Stimulated activated memory B cell treated with anti-CD40 and anti-IgM and Interleukin-4, amounts not matched to agents 10 μg/mL and 1 μg/mL and 100 μg/mL, for 72 hours (primary cell): ENCODE measurements at regions not wholly inside any gene's neighbourhood (a gene's known extent, or its start where the extent isn't known, plus 50 kb on each side); places are given as distances from the start of the nearest gene placed in this dataset.
"Not testable (repeated sequence)": the region's sequence is repeated elsewhere in the genome, so short reads cannot be mapped to it uniquely, and the experiment has no call there.

Experiments used
- ATAC-seq: fragments of 150-1000 bp; cut with Tn5 transposase; 2 replicates; pipeline ENCODE4 v1.10.0; 2021
- H3K27ac Mint-ChIP-seq: one replicate; pipeline ENCODE4 v1.8.0; 2022; ENCODE audit warnings: mild to moderate bottlenecking, mixed read lengths
- H3K27me3 Mint-ChIP-seq: one replicate; pipeline ENCODE4 v1.8.0; 2022; ENCODE audit warnings: mixed read lengths
- H3K36me3 Mint-ChIP-seq: one replicate; pipeline ENCODE4 v1.8.0; 2022; ENCODE audit warnings: mixed read lengths
- H3K4me1 Mint-ChIP-seq: one replicate; pipeline ENCODE4 v1.8.0; 2022; ENCODE audit warnings: mixed read lengths
- H3K4me3 Mint-ChIP-seq: one replicate; pipeline ENCODE4 v1.8.0; 2022; ENCODE audit warnings: mild to moderate bottlenecking, moderate library complexity, mixed read lengths
- H3K9me3 Mint-ChIP-seq: one replicate; pipeline ENCODE4 v1.8.0; 2022; ENCODE audit warnings: mixed read lengths

DNA sequence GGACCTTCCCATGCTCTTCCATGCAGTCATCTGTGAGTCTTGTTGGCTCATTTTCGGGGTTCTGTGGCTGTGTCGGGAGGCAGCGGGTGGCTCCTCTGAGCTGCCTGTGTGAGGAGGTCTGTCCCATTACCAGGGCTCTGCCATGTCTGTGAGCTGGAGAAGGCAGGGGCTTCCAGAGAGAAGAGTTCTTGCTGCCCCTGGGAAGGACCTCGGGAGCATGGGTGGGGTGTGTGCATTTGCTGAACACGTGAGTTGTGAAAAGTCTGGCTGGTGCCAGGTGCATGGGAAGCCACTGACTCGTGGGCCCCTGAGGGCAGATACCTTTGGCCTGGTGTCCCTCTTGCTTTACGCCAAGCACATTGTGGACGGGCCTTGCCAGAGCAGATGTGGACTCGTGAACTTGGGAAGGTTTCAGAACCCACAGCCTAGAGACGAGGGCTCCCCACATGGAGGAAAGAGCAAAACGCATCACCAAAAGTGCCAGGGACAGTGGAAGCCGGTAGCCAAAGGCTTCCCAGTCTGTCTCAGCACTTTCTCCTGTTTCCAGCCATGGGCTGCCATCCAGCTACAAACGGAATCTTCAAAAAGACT is 1324.5 kb downstream of the BRD1 start:
- H3K4me3 Mint-ChIP-seq = no peak overlapping the region
- H3K36me3 Mint-ChIP-seq = no peaks in the 10 kb centered on the region
- H3K27ac Mint-ChIP-seq = no peak overlapping the region
- no peak for ATAC-seq
- H3K27me3 Mint-ChIP-seq = peaks cover 28% of the 10 kb centered on the region
- H3K9me3 Mint-ChIP-seq = no peaks in the 10 kb centered on the region
- no peaks in the 10 kb centered on the region for H3K4me1 Mint-ChIP-seq

- H3K27me3 Mint-ChIP-seq = peaks cover 24% of the 10 kb centered on the region
- H3K36me3 Mint-ChIP-seq = no peaks in the 10 kb centered on the region
- ATAC-seq = no peak
- H3K27ac Mint-ChIP-seq = no peak overlapping the region
- H3K4me1 Mint-ChIP-seq = no peaks in the 10 kb centered on the region
- H3K4me3 Mint-ChIP-seq = no peak overlapping the region
- H3K9me3 Mint-ChIP-seq = no peaks in the 10 kb centered on the region
Measured at GRCh38 chr22:48501231-48501750, 1326.4 kb downstream of the BRD1 start.

DNA sequence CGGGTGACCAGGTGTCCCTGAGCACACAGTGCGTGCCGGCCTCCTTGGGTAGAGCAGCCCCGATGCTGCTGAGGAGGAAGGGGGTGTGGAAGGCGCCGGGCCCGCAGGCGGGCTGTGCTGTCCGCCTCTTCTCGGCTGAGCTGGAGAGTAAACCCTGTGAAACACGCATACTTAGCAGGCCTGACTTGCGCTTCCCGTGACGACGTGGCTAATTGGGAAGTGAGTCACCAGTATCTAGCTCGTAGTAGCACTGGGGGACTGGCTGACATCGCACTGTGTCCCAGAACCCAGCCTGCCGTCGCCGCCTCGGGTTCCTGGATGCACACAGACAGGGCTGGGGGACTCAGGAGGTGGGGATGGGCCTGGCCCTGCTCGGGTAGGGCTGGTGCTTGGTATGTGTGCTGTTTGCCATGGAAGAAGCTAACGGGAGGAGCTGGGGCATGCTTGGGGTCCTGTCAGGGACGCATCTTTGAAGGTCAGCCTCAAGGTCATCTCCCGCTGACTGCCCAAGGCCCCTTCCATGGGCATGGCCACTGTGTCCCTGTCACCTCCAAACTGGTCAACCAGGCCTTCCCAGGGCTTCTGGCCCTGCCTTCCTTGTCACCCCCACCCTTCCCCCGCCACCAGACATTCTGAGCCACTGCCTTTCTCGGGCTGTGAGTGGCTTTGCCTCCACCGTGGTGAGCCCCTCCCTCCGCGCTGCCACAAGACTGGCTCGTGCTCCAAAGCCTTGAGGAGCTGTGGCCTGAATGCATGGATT is 1327.0 kb downstream of the BRD1 start:
- H3K4me1 Mint-ChIP-seq = no peaks in the 10 kb centered on the region
- ATAC-seq = no peak
- H3K4me3 Mint-ChIP-seq = no peak overlapping the region
- H3K27ac Mint-ChIP-seq = no peak overlapping the region
- no peaks in the 10 kb centered on the region for H3K36me3 Mint-ChIP-seq
- H3K9me3 Mint-ChIP-seq = no peaks in the 10 kb centered on the region
- peaks cover 24% of the 10 kb centered on the region for H3K27me3 Mint-ChIP-seq

- peaks cover 30% of the 10 kb centered on the region for H3K27me3 Mint-ChIP-seq
- no peaks in the 10 kb centered on the region for H3K4me1 Mint-ChIP-seq
- no peaks in the 10 kb centered on the region for H3K9me3 Mint-ChIP-seq
- no peak for ATAC-seq
- H3K4me3 Mint-ChIP-seq = no peak overlapping the region
- H3K36me3 Mint-ChIP-seq = no peaks in the 10 kb centered on the region
- H3K27ac Mint-ChIP-seq = no peak overlapping the region
Measured at GRCh38 chr22:48499456-48500425, 1327.9 kb downstream of the BRD1 start.

GRCh38 chr22:48498526-48499331 is 1328.9 kb downstream of the BRD1 start:
- Mint-ChIP-seq H3K4me3 (no peak overlapping the region), H3K9me3 (no peaks in the 10 kb centered on the region), H3K36me3 (no peaks in the 10 kb centered on the region), H3K27me3 (peaks cover 40% of the 10 kb centered on the region), H3K4me1 (no peaks in the 10 kb centered on the region), H3K27ac (no peak overlapping the region)
- no peak for ATAC-seq

DNA sequence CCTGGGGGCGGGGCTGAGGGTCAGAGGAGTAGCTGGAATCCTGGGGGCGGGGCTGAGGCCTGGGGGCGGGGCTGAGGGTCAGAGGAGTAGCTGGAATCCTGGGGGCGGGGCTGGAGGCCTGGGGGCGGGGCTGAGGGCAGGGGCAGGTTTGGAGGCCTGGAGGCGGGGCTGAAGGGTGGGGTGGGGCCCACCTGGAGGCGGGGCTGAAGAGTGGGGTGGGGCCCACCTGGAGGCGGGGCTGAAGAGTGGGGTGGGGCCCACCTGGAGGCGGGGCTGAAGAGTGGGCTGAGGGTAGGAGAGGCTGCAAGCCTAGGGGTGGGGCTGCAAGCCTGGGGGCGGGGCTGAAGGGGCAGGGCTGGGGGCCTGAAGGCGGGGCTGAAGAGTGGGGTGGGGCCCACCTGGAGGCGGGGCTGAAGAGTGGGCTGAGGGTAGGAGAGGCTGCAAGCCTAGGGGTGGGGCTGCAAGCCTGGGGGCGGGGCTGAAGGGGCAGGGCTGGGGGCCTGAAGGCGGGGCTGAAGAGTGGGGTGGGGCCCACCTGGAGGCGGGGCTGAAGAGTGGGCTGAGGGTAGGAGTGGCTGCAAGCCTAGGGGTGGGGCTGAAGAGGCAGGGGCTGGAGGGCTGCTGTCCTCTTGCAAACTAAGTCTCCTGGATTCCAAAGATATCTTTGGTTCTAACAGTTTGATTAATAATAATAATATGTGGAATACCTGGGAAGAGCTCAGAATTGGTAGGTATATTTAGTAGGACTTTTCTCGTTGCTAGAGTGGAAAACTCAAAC is 1329.7 kb downstream of the BRD1 start:
- H3K27ac Mint-ChIP-seq, ATAC-seq, H3K9me3 Mint-ChIP-seq, H3K4me1 Mint-ChIP-seq, H3K36me3 Mint-ChIP-seq, H3K4me3 Mint-ChIP-seq: not testable (repeated sequence)
- peaks cover 38% of the 10 kb centered on the region for H3K27me3 Mint-ChIP-seq

DNA sequence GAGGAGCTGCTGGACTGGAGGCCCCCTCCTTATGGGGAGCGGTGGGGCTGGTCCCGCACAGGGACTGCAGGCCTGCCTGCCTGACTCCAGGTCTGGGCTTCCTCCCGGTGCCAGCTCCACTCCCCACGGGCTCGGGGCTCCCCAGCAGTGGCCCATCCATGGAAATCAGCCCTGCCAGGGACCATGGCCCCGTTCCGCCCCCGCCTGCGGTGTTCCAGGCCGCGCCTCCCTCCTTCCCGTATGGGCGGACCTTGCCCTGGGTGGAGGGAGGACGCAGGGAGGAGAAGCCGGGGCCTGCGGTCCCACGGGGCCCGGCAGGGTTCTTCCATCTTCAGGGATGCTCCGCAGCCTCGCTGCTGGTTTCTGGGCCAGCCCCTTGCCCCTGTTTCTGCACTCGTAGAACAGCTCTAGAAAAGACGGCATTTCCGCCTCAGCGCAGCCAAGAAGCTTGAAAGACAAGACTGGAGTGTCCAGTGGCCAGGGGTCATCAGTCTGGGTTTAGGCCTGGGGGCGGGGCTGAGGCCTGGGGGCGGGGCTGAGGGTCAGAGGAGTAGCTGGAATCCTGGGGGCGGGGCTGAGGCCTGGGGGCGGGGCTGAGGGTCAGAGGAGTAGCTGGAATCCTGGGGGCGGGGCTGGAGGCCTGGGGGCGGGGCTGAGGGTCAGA is 1330.6 kb downstream of the BRD1 start:
- no peaks in the 10 kb centered on the region for H3K36me3 Mint-ChIP-seq
- H3K27me3 Mint-ChIP-seq = peaks cover 41% of the 10 kb centered on the region

GRCh38 chr22:48496226-48496845 is 1331.3 kb downstream of the BRD1 start:
- Mint-ChIP-seq H3K36me3 (no peaks in the 10 kb centered on the region), H3K27ac (no peak overlapping the region), H3K27me3 (peaks cover 49% of the 10 kb centered on the region), H3K9me3 (no peaks in the 10 kb centered on the region), H3K4me3 (no peak overlapping the region), H3K4me1 (peaks cover 9% of the 10 kb centered on the region)
- no peak for ATAC-seq

More for the DNA sequence above, 1330.6 kb downstream of the BRD1 start:
- Mint-ChIP-seq H3K9me3 (no peaks in the 10 kb centered on the region), H3K4me1 (peaks cover 7% of the 10 kb centered on the region), H3K4me3 (no peak overlapping the region), H3K27ac (no peak overlapping the region)
- ATAC-seq = no peak

GRCh38 chr22:48495751-48496080 is 1332.0 kb downstream of the BRD1 start:
- no peak for ATAC-seq
- Mint-ChIP-seq H3K27ac (no peak overlapping the region), H3K4me3 (no peak overlapping the region), H3K27me3 (peaks cover 55% of the 10 kb centered on the region), H3K9me3 (no peaks in the 10 kb centered on the region), H3K4me1 (peaks cover 9% of the 10 kb centered on the region), H3K36me3 (no peaks in the 10 kb centered on the region)

GRCh38 chr22:48494968-48495750 is 1332.5 kb downstream of the BRD1 start:
- ATAC-seq = no peak
- no peaks in the 10 kb centered on the region for H3K36me3 Mint-ChIP-seq
- H3K27me3 Mint-ChIP-seq = peaks cover 60% of the 10 kb centered on the region
- H3K9me3 Mint-ChIP-seq = no peaks in the 10 kb centered on the region
- H3K27ac Mint-ChIP-seq = no peak overlapping the region
- H3K4me1 Mint-ChIP-seq = peaks cover 9% of the 10 kb centered on the region
- no peak overlapping the region for H3K4me3 Mint-ChIP-seq

DNA sequence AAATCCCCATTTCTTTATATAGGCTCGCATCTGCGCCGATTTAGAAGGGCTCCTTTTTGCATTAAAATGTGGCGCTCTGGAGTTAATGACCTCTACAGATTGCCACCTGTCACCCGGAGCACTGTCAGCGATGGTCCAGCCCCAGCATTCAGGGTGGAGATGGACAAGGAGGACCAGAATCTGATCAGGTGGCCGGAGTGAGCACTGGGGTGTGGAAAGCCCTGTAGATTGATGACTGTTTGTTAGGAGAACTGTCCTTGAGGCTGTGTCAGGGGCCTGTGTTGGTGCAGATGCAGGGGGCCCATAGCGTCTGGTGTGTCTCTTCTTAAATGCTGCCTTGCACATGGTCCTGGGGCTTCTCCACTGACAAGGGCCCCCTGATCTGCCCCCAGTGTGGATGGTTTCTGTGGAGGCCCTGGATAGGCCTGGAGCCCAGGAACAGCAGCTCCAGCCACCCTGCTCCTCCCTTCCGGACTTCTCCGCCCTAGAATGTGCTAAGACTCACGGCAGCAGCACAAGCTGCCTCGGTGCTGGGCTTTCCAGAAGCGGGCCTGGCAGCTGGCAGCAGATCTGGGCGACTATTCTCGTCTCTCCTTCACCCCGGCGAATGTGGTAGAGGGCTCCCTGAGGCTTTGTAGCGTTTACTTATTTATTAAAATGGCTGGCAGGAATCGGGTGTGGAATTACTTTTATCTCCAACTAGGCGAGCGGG is 1333.3 kb downstream of the BRD1 start:
- Mint-ChIP-seq H3K4me3 (no peak overlapping the region), H3K27ac (no peak overlapping the region), H3K36me3 (no peaks in the 10 kb centered on the region), H3K9me3 (no peaks in the 10 kb centered on the region), H3K4me1 (peaks cover 9% of the 10 kb centered on the region), H3K27me3 (peaks cover 63% of the 10 kb centered on the region)
- ATAC-seq = no peak

DNA sequence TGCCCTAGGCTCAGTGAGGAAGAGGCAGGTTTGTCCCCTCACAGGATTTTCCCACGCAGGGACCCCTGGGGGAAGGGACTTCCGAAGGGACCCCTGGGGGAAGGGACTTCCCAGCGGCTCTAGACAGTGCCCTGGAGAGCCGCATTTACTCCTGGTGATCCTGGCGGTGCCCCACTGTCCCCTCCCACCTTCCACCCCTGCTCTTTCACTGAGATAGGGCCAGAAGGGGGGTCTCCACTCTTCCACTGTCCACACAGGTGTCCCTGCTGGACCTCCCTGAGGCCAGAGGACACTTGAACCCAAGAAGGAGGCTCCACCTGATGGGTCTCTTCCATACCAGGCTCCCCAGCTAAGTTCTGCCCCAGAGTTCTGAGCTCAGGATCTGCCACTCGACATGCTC is 1333.9 kb downstream of the BRD1 start:
- Mint-ChIP-seq H3K4me3 (no peak overlapping the region), H3K27me3 (peaks cover 65% of the 10 kb centered on the region), H3K4me1 (peaks cover 9% of the 10 kb centered on the region), H3K27ac (no peak overlapping the region), H3K9me3 (no peaks in the 10 kb centered on the region), H3K36me3 (no peaks in the 10 kb centered on the region)
- ATAC-seq = no peak
